Hematopoietic multipotent progenitor cell treated with erythropoietin and hydrocortisone succinate and interleukin-3 and kit ligand, for 4 days (in vitro differentiated cells): ENCODE measurements at regions not wholly inside any gene's neighbourhood (a gene's known extent, or its start where the extent isn't known, plus 50 kb on each side); places are given as distances from the start of the nearest gene placed in this dataset.

ENCODE experiments used
- DNase-seq: peaks from one replicate; pipeline ENCODE4 v3.0.0-alpha.2; 2015

GRCh38 chr12:105759149-105759548 lies 379.6 kb downstream of the NUAK1 start:
- no peak for DNase-seq

GRCh38 chr12:105761075-105761474 lies 377.7 kb downstream of the NUAK1 start:
- no peak for DNase-seq

- DNase-seq, result no peak
These were observed 374.4 kb downstream of the NUAK1 start for GRCh38 chr12:105764216-105764835.

GRCh38 chr12:105765053-105766014 lies 373.4 kb downstream of the NUAK1 start:
- peak; percentile 10 for DNase-seq

- no peak for DNase-seq
These were observed 372.7 kb downstream of the NUAK1 start for GRCh38 chr12:105766029-105766428.

GRCh38 chr12:105769486-105769885 lies 369.3 kb downstream of the NUAK1 start:
- DNase-seq, result no peak

GRCh38 chr12:105773471-105773870 lies 365.3 kb downstream of the NUAK1 start:
- no peak for DNase-seq

GRCh38 chr12:105774037-105774436 lies 364.7 kb downstream of the NUAK1 start:
- no peak for DNase-seq

GRCh38 chr12:105775343-105775742 lies 363.4 kb downstream of the NUAK1 start:
- no peak for DNase-seq

- DNase-seq, result peak; percentile 52
These were observed 354.5 kb downstream of the NUAK1 start for GRCh38 chr12:105783983-105784947.

- no peak for DNase-seq
These were observed 345.3 kb downstream of the NUAK1 start for GRCh38 chr12:105793421-105793820.

- DNase-seq, result no peak
These were observed 340.4 kb downstream of the NUAK1 start for GRCh38 chr12:105798256-105798845.

- DNase-seq, result no peak
These were observed 339.7 kb downstream of the NUAK1 start for GRCh38 chr12:105799103-105799502.

- no peak for DNase-seq
These were observed 337.4 kb downstream of the NUAK1 start for GRCh38 chr12:105801351-105801750.

- DNase-seq, result no peak
These were observed 335.5 kb downstream of the NUAK1 start for GRCh38 chr12:105803292-105803691.

GRCh38 chr12:105804591-105805265 lies 334.0 kb downstream of the NUAK1 start:
- DNase-seq, result no peak

- DNase-seq, result no peak
These were observed 332.9 kb downstream of the NUAK1 start for GRCh38 chr12:105805730-105806399.

- DNase-seq, result no peak
These were observed 332.4 kb downstream of the NUAK1 start for GRCh38 chr12:105806400-105806770.

GRCh38 chr12:105812366-105812765 lies 326.4 kb downstream of the NUAK1 start:
- no peak for DNase-seq

- DNase-seq, result no peak
These were observed 325.6 kb downstream of the NUAK1 start for GRCh38 chr12:105813201-105813600.

GRCh38 chr12:105814283-105814682 lies 324.5 kb downstream of the NUAK1 start:
- no peak for DNase-seq
